Loucy (cell line): ENCODE measurements at regions not wholly inside any gene's neighbourhood (a gene's known extent, or its start where the extent isn't known, plus 50 kb on each side); places are given as distances from the start of the nearest gene placed in this dataset.

Source experiments
- H2AFZ ChIP-seq: fragments of 200-600 bp; sonication (generic); 2 replicates; pipeline ENCODE4 v1.6.0; 2016; ENCODE audit warnings: antibody characterized with exemption, mild to moderate bottlenecking, low read length, moderate library complexity
- H3F3A ChIP-seq: fragments of 200-600 bp; 2 replicates; pipeline ENCODE4 v1.6.0; 2016; ENCODE audit warnings: antibody characterized with exemption, low read depth, mild to moderate bottlenecking
- H3K27me3 ChIP-seq: fragments of 200-600 bp; sonication (generic); 2 replicates; pipeline ENCODE4 v1.6.1; 2014; ENCODE audit warnings: low read length, mild to moderate bottlenecking; ENCODE audit not compliant: insufficient read depth, poor library complexity, severe bottlenecking
- H3K36me3 ChIP-seq: fragments of 200-600 bp; sonication (generic); 2 replicates; pipeline ENCODE4 v1.6.1; 2016; ENCODE audit warnings: low read length; ENCODE audit not compliant: insufficient read depth
- H3K4me1 ChIP-seq: fragments of 200-600 bp; sonication (generic); 2 replicates; pipeline ENCODE4 v1.5.1; 2014; ENCODE audit warnings: low read length, mild to moderate bottlenecking; ENCODE audit not compliant: insufficient read depth, poor library complexity, severe bottlenecking
- H3K4me2 ChIP-seq: fragments of 200-600 bp; sonication (generic); 2 replicates; pipeline ENCODE4 v1.6.0; 2014; ENCODE audit warnings: antibody characterized with exemption, low read length, low read depth, mild to moderate bottlenecking; ENCODE audit not compliant: poor library complexity, severe bottlenecking
- H3K4me3 ChIP-seq: fragments of 200-600 bp; sonication (generic); 2 replicates; pipeline ENCODE4 v1.5.1; 2014; ENCODE audit warnings: low read length, mild to moderate bottlenecking, mixed read lengths; ENCODE audit not compliant: poor library complexity, severe bottlenecking
- H3K79me2 ChIP-seq: fragments of 200-600 bp; sonication (generic); 2 replicates; pipeline ENCODE4 v1.6.1; 2014; ENCODE audit warnings: low read length; ENCODE audit not compliant: insufficient read depth
- H3K9ac ChIP-seq: fragments of 200-600 bp; sonication (generic); 2 replicates; pipeline ENCODE4 v1.6.0; 2014; ENCODE audit warnings: mild to moderate bottlenecking, low read depth, low read length, moderate library complexity; ENCODE audit not compliant: poor library complexity, severe bottlenecking
- H3K9me2 ChIP-seq: fragments of 200-600 bp; sonication (generic); replicated peaks from 2 replicates; pipeline ENCODE4 v1.6.1; 2016; ENCODE audit warnings: low read depth, low read length, mixed read lengths
- H3K9me3 ChIP-seq: fragments of 200-600 bp; sonication (generic); 2 replicates; pipeline ENCODE4 v1.6.1; 2014; ENCODE audit warnings: mild to moderate bottlenecking, antibody characterized with exemption, low read length, low read depth; ENCODE audit not compliant: insufficient read depth
- H4K20me1 ChIP-seq: fragments of 200-600 bp; sonication (generic); 2 replicates; pipeline ENCODE4 v1.6.0; 2014; ENCODE audit warnings: antibody characterized with exemption, low read length, mild to moderate bottlenecking; ENCODE audit not compliant: insufficient read depth, poor library complexity, severe bottlenecking
- CTCF ChIP-seq: fragments of 200-600 bp; sonication (generic); conservative IDR thresholded peaks from 2 replicates; pipeline ENCODE4 v1.5.1; 2014; ENCODE audit warnings: mild to moderate bottlenecking, antibody characterized with exemption, low read length
- EZH2phosphoT487 ChIP-seq: fragments of 200-600 bp; IDR thresholded peaks from 2 replicates; pipeline ENCODE4 v1.6.1; 2018; ENCODE audit warnings: antibody characterized with exemption, mild to moderate bottlenecking, moderate library complexity, borderline replicate concordance

- no peaks in the 10 kb centered on the region for H3K9me2 ChIP-seq
- no peak overlapping the region for H3K9ac ChIP-seq
- no peaks in the 10 kb centered on the region for H3K4me1 ChIP-seq
- H3K4me2 ChIP-seq = no peak overlapping the region
- H3F3A ChIP-seq = no peaks in the 10 kb centered on the region
- no peaks in the 10 kb centered on the region for H4K20me1 ChIP-seq
- no peaks in the 10 kb centered on the region for H3K9me3 ChIP-seq
- H3K36me3 ChIP-seq = no peaks in the 10 kb centered on the region
- H3K27me3 ChIP-seq = no peaks in the 10 kb centered on the region
- no peak for TF ChIP-seq EZH2phosphoT487
- TF ChIP-seq CTCF = no peak
- no peak overlapping the region for H2AFZ ChIP-seq
- no peak overlapping the region for H3K4me3 ChIP-seq
- H3K79me2 ChIP-seq = no peaks in the 10 kb centered on the region
Observed at GRCh38 chr6:88380083-88380482, 213.9 kb upstream of the CNR1 start.

GRCh38 chr6:88378639-88379038 lies 212.5 kb upstream of the CNR1 start:
- no peak overlapping the region for H2AFZ ChIP-seq

GRCh38 chr6:88377976-88378568 lies 211.9 kb upstream of the CNR1 start:
- Histone ChIP-seq H3K36me3 (no peaks in the 10 kb centered on the region), H3K4me1 (no peaks in the 10 kb centered on the region), H3K4me2 (no peak overlapping the region), H3K9me2 (no peaks in the 10 kb centered on the region), H4K20me1 (no peaks in the 10 kb centered on the region), H3F3A (no peaks in the 10 kb centered on the region), H2AFZ (no peak overlapping the region), H3K9me3 (no peaks in the 10 kb centered on the region), H3K79me2 (no peaks in the 10 kb centered on the region), H3K9ac (no peak overlapping the region), H3K4me3 (no peak overlapping the region), H3K27me3 (no peaks in the 10 kb centered on the region)
- no peak for TF ChIP-seq EZH2phosphoT487
- no peak for TF ChIP-seq CTCF

More at GRCh38 chr6:88378639-88379038, 212.5 kb upstream of the CNR1 start:
- no peaks in the 10 kb centered on the region for H4K20me1 ChIP-seq
- no peaks in the 10 kb centered on the region for H3K27me3 ChIP-seq
- no peak overlapping the region for H3K9ac ChIP-seq
- H3K9me2 ChIP-seq = no peaks in the 10 kb centered on the region
- TF ChIP-seq EZH2phosphoT487 = no peak
- no peak for TF ChIP-seq CTCF
- no peaks in the 10 kb centered on the region for H3K4me1 ChIP-seq
- no peak overlapping the region for H3K4me2 ChIP-seq
- no peak overlapping the region for H3K4me3 ChIP-seq
- H3F3A ChIP-seq = no peaks in the 10 kb centered on the region
- no peaks in the 10 kb centered on the region for H3K36me3 ChIP-seq
- no peaks in the 10 kb centered on the region for H3K79me2 ChIP-seq
- no peaks in the 10 kb centered on the region for H3K9me3 ChIP-seq
